ENCODE measurements at regions not wholly inside any gene's neighbourhood (a gene's known extent, or its start where the extent isn't known, plus 50 kb on each side); places are given as distances from the start of the nearest gene placed in this dataset.

DNA sequence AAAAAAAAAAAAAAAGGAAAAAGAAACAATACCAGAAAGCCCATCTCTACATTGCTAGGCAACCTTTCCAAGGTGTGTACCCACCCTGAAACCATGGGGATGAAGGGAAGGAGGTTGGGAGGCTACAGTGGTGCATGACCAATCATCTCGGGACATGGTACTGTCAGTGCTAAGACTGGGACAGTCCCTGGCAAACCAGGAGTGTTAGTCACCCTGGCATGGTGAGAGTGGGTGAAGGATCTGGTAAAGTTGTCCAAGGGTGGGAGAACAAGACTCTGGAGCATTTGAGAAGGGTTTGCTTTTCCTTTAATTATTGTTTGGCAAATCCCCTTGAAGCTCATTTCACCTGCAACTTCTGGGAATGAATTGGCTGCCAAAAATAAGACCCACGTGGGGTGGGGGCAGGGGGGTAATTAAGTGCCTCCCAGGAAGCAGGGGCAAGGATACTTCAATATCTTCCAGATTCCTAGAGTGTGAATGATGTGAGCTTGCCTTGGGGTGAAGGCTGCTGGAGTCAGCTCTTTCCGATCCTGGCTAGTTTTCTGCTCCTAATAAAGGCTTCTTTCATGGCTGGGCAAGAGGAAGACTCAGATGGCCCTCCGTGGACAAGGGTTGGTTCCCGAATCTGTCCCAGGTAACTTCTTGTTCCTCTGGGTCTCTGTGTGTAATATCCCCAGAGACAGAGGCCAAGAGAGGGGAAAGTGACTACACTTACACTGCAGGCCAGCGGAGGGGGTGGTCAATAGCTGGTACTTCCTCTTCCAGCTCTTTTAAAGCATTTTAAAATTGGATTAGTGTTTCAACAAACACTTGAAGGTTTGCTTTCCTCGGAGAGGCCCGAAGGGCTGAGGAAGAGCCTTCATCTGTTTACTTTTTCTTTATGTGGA is 61.6 kb upstream of the SPRY4 start:
- no peak for TF ChIP-seq POLR2AphosphoS5 (IDR thresholded peaks at IDR 0.05; ENCODE audit: low read depth, low read length)
- no peak for TF ChIP-seq TAF1 (IDR thresholded peaks at IDR 0.05; ENCODE audit: borderline replicate concordance, insufficient read depth, low read length)

Data from PFSK-1 (cell line).